PFSK-1 (cell line): ENCODE measurements at regions not wholly inside any gene's neighbourhood (a gene's known extent, or its start where the extent isn't known, plus 50 kb on each side); places are given as distances from the start of the nearest gene placed in this dataset.

Experiments
- FOXP2 ChIP-seq: optimal IDR thresholded peaks from 2 replicates; pipeline ENCODE3; 2011; ENCODE audit warnings: borderline replicate concordance, control low read depth, inconsistent platforms; ENCODE audit not compliant: insufficient read depth; ENCODE audit errors: extremely low read length, extremely low read depth
- POLR2AphosphoS5 ChIP-seq: IDR thresholded peaks from 2 replicates; pipeline ENCODE4 v1.6.1; 2012; ENCODE audit warnings: low read depth, mild to moderate bottlenecking, control low read depth, low read length, moderate library complexity
- REST ChIP-seq, 2 experiments: IDR thresholded peaks; 2 replicates each; pipeline versions ENCODE4 v1.6.1 to v1.8.0; 2011 to 2012; ENCODE audit warnings: low read depth in 2 of 2, low read length in 2 of 2, control low read depth in 1 of 2, inconsistent platforms in 1 of 2, mild to moderate bottlenecking in 1 of 2, moderate library complexity in 1 of 2; ENCODE audit not compliant: insufficient read depth in 1 of 2
- SIN3A ChIP-seq: IDR thresholded peaks from 2 replicates; pipeline ENCODE4 v1.6.1; 2012; ENCODE audit warnings: mild to moderate bottlenecking, low read length, moderate library complexity, borderline replicate concordance; ENCODE audit not compliant: insufficient read depth
- TAF1 ChIP-seq: IDR thresholded peaks from 2 replicates; pipeline ENCODE4 v1.6.1; 2012; ENCODE audit warnings: low read length, control low read depth, borderline replicate concordance; ENCODE audit not compliant: insufficient read depth

DNA sequence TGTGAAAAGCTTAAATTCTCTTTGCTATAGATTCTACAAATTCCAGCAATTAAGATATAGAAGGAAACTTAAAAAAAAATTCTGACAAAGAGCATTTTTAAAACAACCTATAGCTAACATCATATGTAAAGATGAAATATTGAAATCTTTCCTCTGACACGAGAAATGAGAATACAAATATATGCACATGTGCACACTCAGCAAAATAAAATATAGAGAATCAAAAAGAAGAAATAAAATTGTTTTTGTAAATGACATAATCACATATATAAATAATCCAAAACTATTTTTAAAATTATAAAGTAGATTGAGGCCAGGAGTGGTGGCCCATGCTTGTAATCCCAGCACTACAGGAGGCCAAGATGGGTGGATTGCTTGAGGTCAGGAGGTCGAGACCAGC, 265.1 kb downstream of the IRX2 start:
- no peak for TF ChIP-seq POLR2AphosphoS5
- TF ChIP-seq TAF1: no peak
- no peak for TF ChIP-seq SIN3A
- TF ChIP-seq REST (IDR thresholded peaks at IDR 0.05; ENCODE audit: insufficient read depth in 1 of 2, low read depth in 2 of 2, low read length in 2 of 2): no peak
- TF ChIP-seq FOXP2: no peak
